ENCODE measurements at regions not wholly inside any gene's neighbourhood (a gene's known extent, or its start where the extent isn't known, plus 50 kb on each side); places are given as distances from the start of the nearest gene placed in this dataset.
"Not testable (repeated sequence)": the region's sequence is repeated elsewhere in the genome, so short reads cannot be mapped to it uniquely, and the experiment has no call there.

DNA sequence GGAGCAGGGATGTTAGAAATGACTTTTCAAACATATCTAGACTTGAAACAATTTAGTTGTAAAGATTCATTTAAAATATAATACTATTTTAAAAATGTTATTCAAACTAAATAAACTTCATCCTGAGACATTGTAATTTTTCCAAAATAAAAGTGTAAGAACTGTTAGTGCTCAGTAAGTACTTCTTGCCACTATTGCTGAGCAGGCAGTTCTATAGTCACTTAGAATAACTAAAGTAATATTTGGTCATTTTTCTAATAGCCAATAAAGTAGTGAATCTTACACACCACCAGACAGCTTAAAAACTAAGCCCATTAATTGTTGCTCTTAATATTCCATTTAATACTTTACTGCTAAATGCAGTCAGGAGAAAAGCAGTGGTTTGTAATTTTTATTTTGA, 1120.0 kb upstream of the CDH10 start:
- no peak for DNase-seq

DNA sequence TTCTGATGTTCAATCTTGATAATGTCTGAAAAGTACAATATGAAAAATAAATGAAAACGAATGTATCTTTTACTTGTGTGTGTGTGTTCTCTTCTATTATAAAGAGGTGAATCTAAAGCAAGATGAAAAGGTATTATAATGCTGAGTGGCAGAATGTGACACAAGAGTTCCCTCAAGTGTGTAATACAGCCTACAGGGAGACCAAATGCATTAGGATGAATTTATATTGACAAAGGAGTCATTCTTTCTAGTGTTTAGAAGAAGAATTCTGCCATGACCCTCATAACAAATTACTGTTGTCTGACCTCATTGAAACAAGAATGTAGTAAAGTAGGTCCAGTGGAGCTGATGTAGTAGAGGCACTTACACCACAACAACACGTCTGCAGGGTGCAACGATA, 1119.0 kb upstream of the CDH10 start:
- DNase-seq = no peak

- DNase-seq = no peak
Observed at GRCh38 chr5:25754895-25755294, 1110.1 kb upstream of the CDH10 start.

- DNase-seq = no peak
Observed at GRCh38 chr5:25744908-25745307, 1100.1 kb upstream of the CDH10 start.

GRCh38 chr5:25716680-25717079, 1071.9 kb upstream of the CDH10 start:
- no peak for DNase-seq

DNA sequence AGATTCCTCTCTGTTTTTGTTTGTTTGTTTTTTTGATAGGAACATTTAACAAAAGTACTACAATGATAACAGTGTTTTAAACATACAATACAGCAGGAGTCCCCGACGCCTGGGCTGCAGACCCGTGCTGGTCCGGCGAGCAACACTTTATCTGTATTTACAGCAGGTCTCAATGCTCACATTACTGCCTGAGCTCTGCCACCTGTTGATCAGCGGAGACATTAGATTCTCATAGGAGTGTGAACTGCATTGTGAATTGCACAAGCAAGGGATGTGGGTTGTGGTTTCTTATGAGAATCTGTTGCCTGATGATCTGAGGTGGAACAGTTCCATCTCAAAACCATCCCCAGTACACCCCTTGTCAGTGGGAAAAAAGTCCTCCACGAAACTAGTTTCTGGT, 1068.5 kb upstream of the CDH10 start:
- DNase-seq = no peak

DNA sequence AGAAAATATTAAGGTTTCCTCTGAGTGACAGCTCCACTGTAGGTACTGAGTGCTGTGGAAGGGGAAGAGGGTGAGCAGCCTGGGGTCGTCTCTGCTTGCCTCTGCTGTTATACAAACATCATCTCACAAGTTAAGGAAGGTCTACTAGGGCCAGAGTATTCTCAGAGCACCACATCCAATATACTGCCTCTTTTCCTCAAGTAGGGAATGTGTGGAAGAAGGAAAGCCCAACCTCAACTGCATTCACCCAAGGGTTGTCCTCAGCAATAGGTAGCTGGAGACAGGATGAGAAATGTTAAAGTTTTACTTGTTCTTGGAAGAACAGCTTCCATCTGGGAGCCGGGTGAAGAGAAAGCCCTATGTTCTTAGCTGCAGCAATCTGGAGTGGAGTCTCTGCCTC, 1062.3 kb upstream of the CDH10 start:
- DNase-seq = no peak

DNA sequence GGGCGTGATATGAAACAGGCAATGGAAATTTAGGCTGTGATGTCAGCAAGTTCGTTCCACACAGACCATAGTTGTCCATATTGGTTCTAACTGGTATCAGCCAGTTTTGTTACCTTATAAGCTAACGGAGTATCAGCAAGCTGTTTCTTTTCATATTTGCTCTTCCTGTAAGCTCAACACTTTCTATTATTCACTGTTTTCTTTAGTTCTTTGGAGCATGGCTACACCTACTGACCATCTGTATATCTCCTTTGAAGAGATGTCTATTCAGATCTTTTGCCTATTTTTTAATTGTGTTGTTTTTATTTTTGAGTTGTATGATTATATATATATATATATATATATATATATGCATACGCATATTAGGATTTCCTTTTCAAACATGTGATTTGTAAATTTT, 1057.2 kb upstream of the CDH10 start:
- DNase-seq = no peak

DNA sequence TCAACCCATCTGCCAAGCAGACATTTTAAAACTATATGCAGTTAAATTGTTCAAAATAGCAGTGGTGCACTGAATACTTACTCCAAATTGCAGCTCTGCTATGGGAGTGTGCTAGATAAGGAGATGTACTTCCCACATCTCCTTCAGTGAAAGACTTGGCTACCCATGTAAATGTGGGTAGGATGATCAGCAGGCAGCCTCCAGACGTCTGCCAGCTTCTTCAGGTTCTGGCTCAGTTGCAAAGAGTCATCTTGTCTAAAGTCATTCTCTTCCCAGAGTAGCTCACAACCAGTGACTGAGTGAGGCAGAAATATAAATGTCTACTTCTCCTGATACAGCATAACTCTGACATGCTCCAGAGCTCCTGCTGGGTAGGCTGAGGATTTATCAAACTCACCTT, 1050.0 kb upstream of the CDH10 start:
- no peak for DNase-seq

GRCh38 chr5:25688156-25688555, 1043.4 kb upstream of the CDH10 start:
- DNase-seq = no peak

DNA sequence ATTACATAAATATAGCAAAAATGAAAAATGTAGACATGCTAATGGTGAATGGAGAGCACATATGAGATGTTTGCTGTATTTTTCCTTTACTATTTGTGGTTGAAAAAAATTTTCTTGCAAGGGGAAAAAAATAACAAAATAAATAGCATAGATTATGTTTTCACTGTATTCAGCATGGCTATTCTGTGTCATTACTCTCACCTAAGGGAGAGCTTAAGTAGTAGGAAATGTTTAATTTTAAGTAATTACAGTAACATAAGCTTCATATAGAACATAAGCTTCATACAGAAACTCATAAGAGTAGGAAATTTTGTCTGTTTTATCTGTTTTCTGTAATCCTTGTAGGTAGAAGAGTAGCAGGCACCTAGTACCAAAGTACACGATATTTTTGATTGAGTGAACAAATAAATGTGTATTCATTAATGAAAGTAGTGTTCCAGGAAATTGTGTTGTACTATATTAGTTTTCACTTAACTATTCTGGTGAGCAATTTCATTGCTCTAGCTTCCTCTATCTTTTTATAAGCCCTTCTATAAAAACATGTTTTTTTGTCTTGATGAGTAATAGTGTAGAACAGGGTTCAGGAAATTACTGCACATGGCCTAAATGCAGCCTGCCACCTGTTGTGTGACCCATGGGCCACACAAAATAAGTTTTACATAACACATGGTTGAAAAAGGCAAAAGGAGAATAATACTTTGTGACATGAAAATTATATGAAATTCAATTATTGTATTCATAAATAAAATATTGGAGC, 1025.0 kb upstream of the CDH10 start:
- no peak for DNase-seq

DNA sequence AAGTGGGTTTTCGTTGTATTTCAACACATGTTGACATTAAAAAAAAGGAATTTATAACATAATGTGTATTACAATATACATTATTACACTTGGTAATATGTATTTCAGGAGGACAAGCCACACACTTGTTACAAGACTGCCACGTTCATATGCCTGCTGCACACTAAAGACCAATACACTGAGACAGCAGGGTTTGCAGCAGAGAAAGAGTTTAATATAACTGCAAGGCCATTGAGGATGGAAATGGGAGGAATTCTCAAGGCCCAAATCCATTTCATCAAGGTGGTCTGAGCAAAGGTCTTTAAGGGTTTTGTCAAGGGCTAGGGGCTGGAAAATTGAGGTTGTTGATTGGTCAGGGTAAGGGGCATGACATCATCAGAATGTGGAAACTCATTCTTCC, 1017.8 kb upstream of the CDH10 start:
- no peak for DNase-seq

- not testable (repeated sequence) for DNase-seq
Observed at GRCh38 chr5:25650316-25650715, 1005.5 kb upstream of the CDH10 start.

DNA sequence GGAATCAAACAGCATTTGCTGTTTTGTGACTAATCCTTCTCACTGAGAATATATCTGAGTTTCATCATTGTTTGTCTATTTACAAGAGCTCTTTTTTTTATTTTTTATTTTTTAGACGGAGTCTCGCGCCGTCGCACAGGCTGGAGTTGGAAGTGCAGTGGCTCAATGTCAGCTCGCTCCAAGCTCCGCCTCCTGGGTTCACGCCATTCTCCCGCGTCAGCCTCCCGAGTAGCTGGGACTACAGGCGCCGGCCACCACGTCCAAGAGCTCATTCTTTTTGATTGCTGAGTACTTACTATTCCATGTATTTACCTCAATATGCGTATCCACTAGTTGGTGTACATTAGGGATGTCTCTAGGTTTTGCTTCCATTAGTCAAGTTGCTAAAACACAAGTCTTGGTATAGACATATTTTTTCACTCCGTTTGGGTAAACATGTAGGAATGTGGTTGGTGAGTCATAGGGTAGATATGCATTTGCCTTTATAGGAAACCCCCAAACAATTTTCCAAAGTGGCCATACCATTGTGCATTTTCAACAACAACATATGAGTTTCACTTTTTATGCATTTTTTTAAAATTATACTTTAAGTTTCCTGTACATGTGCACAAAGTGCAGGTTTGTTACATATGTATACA, 1005.0 kb upstream of the CDH10 start:
- DNase-seq = no peak

DNA sequence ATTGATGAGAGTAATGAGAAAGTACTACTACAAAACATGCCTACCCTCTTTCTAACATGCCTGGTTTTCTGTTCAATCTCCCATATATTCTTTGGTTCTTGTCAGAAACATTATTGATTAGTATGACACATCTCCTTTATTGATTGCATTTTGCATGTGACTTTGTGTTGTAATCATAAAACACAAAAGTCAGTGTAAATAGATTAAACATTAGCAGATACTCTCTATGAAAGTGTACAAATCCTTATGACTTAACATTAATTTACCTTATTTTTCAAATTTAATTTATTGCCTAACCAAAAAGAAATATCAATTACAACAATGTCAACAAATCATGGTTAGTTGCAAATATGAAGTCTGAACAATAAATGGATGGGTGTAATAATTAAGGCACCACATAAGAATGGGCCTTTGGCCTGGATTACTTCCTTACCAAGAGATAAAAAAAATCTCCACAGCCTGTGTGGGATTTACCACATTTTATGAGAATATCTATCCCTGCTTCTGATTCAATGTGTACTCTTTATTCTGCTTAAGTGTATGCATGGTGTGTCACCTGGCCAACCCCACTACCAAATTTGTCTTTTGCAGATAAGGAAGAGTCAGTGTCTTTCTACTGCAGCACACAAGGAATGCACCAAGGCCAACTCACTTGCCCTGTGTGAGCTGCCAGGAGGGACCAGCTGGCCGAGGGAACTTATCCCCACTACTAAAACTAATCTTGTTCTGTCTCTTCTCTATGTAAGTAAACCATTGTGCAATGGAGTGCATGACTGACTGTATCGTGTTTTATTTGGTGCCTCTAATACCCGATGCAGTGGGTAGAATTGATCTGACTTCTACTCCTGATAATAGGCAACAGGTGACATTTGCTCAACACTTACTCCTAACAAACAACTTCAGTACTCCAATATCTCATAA, 1001.9 kb upstream of the CDH10 start:
- DNase-seq = no peak

GRCh38 chr5:25641124-25641523, 996.3 kb upstream of the CDH10 start:
- no peak for DNase-seq

- DNase-seq = no peak
Observed at GRCh38 chr5:25619273-25619672, 974.5 kb upstream of the CDH10 start.

GRCh38 chr5:25618821-25619220, 974.0 kb upstream of the CDH10 start:
- no peak for DNase-seq

DNA sequence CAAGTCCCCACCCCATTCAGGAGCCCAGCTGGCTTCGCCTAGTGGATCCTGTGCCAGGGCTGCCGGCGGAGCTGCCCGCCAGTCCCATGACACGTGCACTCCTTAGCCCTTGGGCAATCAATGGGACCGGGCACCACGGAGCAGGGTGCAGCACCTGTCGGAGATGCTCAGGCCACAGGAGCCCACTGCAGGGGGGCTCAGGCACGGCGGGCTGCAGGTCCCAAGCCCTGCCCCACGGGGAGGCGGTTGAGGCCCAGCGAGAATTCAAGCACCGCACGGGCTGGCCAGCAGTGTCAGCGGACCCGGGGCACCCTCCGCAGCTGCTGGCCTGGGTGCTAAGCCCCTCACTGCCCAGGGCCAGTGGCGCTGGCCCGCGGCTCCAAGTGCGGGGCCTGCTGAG, 969.7 kb upstream of the CDH10 start:
- DNase-seq = no peak

GRCh38 chr5:25604681-25605080, 959.9 kb upstream of the CDH10 start:
- DNase-seq = no peak

GRCh38 chr5:25579111-25579510, 934.3 kb upstream of the CDH10 start:
- no peak for DNase-seq

GRCh38 chr5:25573691-25574090, 928.9 kb upstream of the CDH10 start:
- no peak for DNase-seq

DNA sequence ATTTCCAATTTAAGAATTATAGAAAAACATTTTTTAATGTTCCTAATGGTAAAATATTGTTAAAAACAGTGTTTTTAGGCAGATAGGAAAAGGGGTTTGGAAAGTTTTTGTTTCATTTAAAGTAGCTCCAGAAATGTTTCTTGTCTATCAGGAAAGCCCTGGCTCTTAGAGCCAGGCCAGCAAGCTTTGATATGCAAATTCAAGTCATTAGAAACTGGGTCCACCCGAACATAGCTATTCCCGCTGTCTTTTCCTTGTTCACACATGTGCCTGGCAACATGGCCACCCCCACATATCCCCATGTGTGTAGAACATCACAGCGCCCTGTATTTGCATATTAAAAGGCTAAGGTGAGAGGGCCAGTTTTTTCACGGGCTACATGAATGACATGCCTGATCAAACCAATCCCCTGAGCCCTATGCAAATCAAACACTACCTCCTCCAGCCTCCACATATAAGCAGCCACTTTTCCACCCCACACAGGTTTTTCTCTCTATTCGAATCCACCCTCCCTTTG, 925.3 kb upstream of the CDH10 start:
- no peak for DNase-seq
